Astrocyte of the spinal cord (primary cell): ENCODE measurements at regions not wholly inside any gene's neighbourhood (a gene's known extent, or its start where the extent isn't known, plus 50 kb on each side); places are given as distances from the start of the nearest gene placed in this dataset.
"Not testable (repeated sequence)": the region's sequence is repeated elsewhere in the genome, so short reads cannot be mapped to it uniquely, and the experiment has no call there.

Source experiments
- DNase-seq: peaks from one replicate; pipeline ENCODE4 v3.0.0; 2011; ENCODE audit warnings: low read depth, low spot score
- H3K4me3 ChIP-seq: 2 replicates; pipeline ENCODE4 v1.5.1; 2011; ENCODE audit warnings: low read depth, mild to moderate bottlenecking, low read length, moderate library complexity
- in situ Hi-C: cut with HindIII; loops from 2 replicates; pipeline ENCODE4 v1.10.0; 2017; ENCODE audit warnings: low sequenced_read_pairs
- TF ChIP-seq, protein P1 (sequence below): IDR thresholded peaks from 2 replicates; pipeline ENCODE4 v1.5.1; 2012; ENCODE audit warnings: low read depth, mild to moderate bottlenecking, low read length, inconsistent platforms

DNA sequence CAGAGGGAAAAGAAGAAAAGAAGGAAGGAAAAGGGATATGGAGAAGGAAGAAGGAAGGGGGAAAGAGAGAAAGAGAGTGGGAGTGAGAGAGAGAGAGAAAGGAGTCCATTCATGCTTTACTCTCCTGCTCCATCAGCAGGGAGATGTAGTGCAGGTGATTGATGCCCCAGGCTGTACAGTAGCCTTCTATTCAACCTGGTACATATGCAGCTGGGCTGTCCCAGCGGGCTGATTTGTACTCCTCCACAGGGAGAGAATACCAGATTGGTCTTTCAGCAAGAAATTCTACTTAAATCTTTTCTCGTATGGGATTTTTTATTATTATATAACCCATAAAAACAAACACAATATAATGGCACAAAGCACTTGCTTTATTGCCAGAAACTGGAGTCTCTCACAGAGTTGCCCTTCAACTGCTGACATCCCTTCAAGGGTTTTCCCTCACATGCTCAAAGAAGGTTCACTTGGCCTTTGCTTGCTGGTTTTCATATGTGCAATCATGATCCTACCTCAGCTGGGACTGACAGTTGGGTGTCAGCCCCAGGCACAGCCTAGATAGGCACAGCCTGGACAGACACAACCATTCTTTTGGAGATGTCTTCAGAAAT lies 380.1 kb upstream of the RIOK2 start:
- H3K4me3 ChIP-seq = no peak overlapping the region
- TF ChIP-seq, protein P1, sequence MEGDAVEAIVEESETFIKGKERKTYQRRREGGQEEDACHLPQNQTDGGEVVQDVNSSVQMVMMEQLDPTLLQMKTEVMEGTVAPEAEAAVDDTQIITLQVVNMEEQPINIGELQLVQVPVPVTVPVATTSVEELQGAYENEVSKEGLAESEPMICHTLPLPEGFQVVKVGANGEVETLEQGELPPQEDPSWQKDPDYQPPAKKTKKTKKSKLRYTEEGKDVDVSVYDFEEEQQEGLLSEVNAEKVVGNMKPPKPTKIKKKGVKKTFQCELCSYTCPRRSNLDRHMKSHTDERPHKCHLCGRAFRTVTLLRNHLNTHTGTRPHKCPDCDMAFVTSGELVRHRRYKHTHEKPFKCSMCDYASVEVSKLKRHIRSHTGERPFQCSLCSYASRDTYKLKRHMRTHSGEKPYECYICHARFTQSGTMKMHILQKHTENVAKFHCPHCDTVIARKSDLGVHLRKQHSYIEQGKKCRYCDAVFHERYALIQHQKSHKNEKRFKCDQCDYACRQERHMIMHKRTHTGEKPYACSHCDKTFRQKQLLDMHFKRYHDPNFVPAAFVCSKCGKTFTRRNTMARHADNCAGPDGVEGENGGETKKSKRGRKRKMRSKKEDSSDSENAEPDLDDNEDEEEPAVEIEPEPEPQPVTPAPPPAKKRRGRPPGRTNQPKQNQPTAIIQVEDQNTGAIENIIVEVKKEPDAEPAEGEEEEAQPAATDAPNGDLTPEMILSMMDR = no peak
- no peak for DNase-seq
- in situ Hi-C loops = no loop called here

DNA sequence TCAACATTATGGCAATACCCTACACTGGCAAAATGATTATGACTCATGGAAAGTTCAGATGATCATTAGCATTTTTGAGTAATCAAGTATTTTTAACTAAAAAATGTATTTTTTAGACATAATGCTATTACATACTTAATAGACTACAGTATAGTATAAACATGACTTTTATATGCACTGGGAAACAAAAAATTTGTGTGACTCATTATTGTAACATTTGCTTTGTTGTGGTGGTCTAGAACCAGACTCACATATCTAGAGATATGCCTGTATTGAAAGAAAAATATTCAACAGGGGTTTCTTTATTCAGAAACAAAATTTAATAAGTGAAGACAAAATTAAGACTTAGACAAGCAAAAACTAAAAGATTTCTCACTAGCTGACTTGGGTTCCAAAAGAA lies 385.3 kb upstream of the RIOK2 start:
- H3K4me3 ChIP-seq = no peak overlapping the region
- in situ Hi-C loops = no loop called here
- TF ChIP-seq, protein P1 = no peak
- peak; percentile 10 for DNase-seq

DNA sequence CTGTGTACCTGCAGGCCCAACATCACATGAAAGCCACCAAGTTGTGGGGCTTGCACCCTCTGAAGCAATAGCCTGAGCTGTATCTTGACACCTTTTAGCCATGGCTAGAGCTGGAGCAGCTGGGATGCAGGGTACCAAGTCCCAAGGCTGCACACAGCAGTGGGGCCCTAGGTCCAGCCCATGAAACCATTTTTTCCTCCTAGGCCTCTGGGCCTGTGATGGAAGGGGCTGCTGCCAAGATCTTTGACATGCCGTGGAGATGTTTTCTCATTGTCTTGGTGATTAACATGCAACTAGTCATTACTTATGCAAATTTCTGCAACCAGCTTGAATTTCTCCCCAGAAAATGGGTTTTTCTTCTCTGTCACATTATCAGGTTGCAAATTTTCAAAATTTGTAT lies 387.2 kb upstream of the RIOK2 start:
- no peak overlapping the region for H3K4me3 ChIP-seq
- in situ Hi-C loops = no loop called here
- TF ChIP-seq, protein P1 = no peak
- DNase-seq = no peak

DNA sequence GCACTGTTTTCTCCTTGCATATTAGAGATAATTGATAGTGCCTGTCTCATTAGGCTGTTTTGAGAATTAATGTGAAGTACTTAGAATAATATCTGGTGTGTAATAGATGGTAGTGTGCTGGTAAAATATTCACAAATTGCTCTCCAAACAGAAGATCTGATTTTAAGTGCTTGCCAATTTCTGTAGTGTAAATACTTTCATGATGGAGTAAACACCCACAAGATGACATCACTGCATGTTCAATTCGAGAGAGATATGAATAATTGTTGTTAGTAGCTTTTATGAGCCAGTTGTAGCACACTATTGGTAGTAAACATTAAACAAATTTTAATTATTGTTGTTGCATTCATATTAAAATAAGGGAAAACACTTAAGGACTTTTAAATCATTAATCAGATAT lies 392.3 kb upstream of the RIOK2 start:
- TF ChIP-seq, protein P1 = no peak
- no peak for DNase-seq
- in situ Hi-C loops = no loop called here
- H3K4me3 ChIP-seq = no peak overlapping the region

DNA sequence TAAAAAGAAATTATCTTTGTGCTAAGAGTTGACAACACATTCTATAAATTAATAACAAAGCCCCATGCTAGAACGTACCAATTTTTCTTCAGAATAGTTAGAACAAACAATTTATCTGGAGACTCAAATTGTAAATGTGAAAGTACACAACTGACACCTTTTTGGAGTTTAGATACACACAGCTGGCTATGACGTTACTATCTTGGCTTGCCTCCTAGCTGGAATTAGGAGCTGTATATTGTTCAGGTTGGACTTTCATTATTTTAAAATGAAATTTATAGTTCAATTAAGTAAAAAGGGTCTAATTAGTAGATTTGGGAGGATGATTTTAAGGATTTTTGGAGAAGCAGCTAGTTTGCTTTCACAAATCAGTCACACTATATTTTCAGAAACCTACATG lies 393.9 kb upstream of the RIOK2 start:
- TF ChIP-seq, protein P1 = no peak
- in situ Hi-C loops = no loop called here
- no peak for DNase-seq
- no peak overlapping the region for H3K4me3 ChIP-seq

DNA sequence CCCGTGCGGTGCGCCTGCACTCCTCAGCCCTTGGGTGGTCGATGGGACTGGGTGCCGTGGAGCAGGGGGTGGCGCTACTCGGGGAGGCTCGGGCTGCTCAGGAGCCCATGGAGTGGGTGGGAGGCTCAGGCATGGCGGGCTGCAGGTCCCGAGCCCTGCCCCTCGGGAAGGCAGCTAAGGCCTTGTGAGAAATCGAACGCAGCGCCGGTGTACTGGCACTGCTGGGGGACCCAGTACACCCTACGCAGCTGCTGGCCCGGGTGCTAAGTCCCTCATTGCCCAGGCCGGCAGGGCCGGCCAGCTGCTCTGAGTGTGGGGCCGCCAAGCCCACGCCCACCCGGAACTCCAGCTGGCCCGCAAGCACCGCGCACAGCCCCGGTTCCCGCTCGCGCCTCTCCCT lies 396.9 kb upstream of the RIOK2 start:
- DNase-seq, in situ Hi-C loops, H3K4me3 ChIP-seq: not testable (repeated sequence)

DNA sequence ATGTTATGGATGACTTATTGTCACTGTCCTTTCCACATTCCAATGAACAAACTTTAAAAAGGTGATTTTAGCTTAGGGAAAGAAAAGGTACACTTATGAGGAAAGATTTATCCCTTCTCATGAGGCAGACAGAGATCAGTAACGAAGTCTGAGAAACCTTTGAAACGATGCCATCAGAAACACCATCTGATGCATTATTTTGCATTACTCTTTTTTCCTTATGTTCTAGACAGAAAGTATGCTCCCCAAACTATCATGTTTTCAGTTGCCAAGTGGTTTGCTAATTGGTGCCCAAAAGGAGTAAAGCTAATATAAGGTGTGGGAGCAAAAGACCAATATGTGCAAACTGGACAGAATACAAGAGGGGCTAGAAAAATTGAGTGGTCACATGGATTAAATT lies 397.7 kb upstream of the RIOK2 start:
- no peak for DNase-seq
- TF ChIP-seq, protein P1 = no peak
- in situ Hi-C loops = no loop called here
- H3K4me3 ChIP-seq = no peak overlapping the region
